ENCODE measurements at regions not wholly inside any gene's neighbourhood (a gene's known extent, or its start where the extent isn't known, plus 50 kb on each side); places are given as distances from the start of the nearest gene placed in this dataset.

GRCh38 chr14:104280085-104280901 is 141.9 kb downstream of the KIF26A start:
- Histone ChIP-seq H3K9me3 (ENCODE audit: insufficient read depth, low read depth) (no peaks in the 10 kb centered on the region), H3K36me3 (ENCODE audit: low read depth) (no peaks in the 10 kb centered on the region), H3K27me3 (ENCODE audit: insufficient read depth, low read depth) (peaks cover 95% of the 10 kb centered on the region), H2AFZ (no peak overlapping the region), H3F3A (ENCODE audit: insufficient read depth, low read depth) (no peaks in the 10 kb centered on the region), H3K79me2 (ENCODE audit: low read depth) (no peaks in the 10 kb centered on the region), H3K27ac (no peak overlapping the region), H4K20me1 (ENCODE audit: insufficient read depth) (no peaks in the 10 kb centered on the region; the same call in 1 of the 2 replicates), H3K4me3 (no peak overlapping the region), H3K4me1 (replicated peaks; ENCODE audit: insufficient read depth) (no peaks in the 10 kb centered on the region), H3K4me2 (no peak overlapping the region), H3K9me2 (ENCODE audit: insufficient read depth) (no peaks in the 10 kb centered on the region)
- DNase-seq: no peak
- POLR2A ChIA-PET (ENCODE audit: unreplicated experiment): no interaction called here
- TF ChIP-seq EZH2 (IDR thresholded peaks at IDR 0.05; ENCODE audit: low read depth) (0 out of 2 replicates have a peak, but pooled peaks have one; percentile 62), CTCF (conservative IDR thresholded peaks at IDR 0.05) (no peak)
- CTCF ChIA-PET: no interaction called here
- no TSS peak for BruUV-seq (replicated peaks)
- intact Hi-C loops (cut with micrococcal nuclease; ENCODE audit: unreplicated experiment): no loop called here

DNA sequence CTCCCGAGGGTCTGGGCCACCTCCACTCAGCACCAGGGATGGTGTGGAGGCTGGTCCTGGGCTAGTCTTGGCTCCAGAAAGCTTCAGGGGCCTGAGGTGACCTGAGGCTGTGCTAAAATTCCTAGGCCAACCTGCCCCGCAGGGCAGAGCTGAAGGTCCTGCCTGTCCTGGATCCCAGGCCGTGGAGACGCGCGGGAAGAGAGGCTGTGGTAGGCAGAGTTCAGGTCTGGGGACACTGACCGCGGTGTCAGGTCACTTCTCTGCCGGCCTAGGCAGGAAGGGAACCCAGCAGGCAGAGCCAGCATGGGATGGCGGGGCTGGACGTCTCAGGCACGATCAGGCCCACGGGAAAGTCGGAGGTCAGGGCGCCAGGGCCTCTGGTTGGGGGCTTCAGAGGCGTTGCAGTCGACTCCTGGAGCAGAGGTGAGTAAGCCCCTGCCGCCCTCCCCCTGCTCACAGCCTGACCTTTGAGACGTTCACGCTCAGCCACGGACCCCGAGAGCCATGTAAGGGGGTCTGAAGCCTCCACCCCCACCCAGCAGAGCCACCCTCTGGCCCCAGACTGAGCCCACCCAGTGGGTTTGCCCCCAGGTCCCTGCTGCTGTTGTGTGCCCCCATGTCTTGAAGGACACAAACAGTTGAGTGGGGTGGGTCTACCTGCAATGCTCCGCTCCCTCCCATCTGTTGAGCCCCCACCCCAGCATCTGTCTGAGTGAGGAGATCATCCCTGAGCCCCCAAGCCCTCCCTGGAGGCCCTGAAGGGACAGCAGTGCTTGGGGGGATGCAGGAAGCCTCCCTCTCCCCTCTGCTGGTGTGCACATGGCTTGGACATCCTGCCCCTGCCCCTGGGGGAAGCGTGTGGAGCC is 142.7 kb downstream of the KIF26A start:
- intact Hi-C loops (cut with micrococcal nuclease; ENCODE audit: unreplicated experiment): no loop called here
- H2AFZ ChIP-seq: no peak overlapping the region
- CTCF ChIA-PET: no interaction called here

More for the DNA sequence above, 142.7 kb downstream of the KIF26A start:
- Histone ChIP-seq H3K27ac (no peak overlapping the region), H3K9me3 (ENCODE audit: insufficient read depth, low read depth) (no peaks in the 10 kb centered on the region), H4K20me1 (ENCODE audit: insufficient read depth) (no peaks in the 10 kb centered on the region; the same call in 1 of the 2 replicates), H3K36me3 (ENCODE audit: low read depth) (no peaks in the 10 kb centered on the region), H3K4me1 (replicated peaks; ENCODE audit: insufficient read depth) (no peaks in the 10 kb centered on the region), H3K4me3 (no peak overlapping the region), H3K27me3 (ENCODE audit: insufficient read depth, low read depth) (peaks cover 97% of the 10 kb centered on the region), H3K9me2 (ENCODE audit: insufficient read depth) (no peaks in the 10 kb centered on the region), H3F3A (ENCODE audit: insufficient read depth, low read depth) (no peaks in the 10 kb centered on the region), H3K4me2 (no peak overlapping the region), H3K79me2 (ENCODE audit: low read depth) (no peaks in the 10 kb centered on the region)
- no TSS peak for BruUV-seq (replicated peaks)
- POLR2A ChIA-PET (ENCODE audit: unreplicated experiment): no interaction called here
- DNase-seq: no peak
- TF ChIP-seq CTCF (conservative IDR thresholded peaks at IDR 0.05) (no peak), EZH2 (IDR thresholded peaks at IDR 0.05; ENCODE audit: low read depth) (no peak)
